ENCODE measurements at regions not wholly inside any gene's neighbourhood (a gene's known extent, or its start where the extent isn't known, plus 50 kb on each side); places are given as distances from the start of the nearest gene placed in this dataset.

GRCh38 chr22:34476762-34477161, 556.5 kb upstream of the LARGE1 start:
- DNase-seq: no peak
- Mint-ChIP-seq H3K36me3 (no peaks in the 10 kb centered on the region), H3K27ac (no peak overlapping the region), H3K4me3 (no peak overlapping the region), H3K9me3 (peaks cover 2 to 16% (median 8%) of the 10 kb centered on the region in 8 donors), H3K27me3 (no peaks in the 10 kb centered on the region), H3K4me1 (no peaks in the 10 kb centered on the region)
- intact Hi-C loops (cut with micrococcal nuclease): no loop called here
- ChIA-PET POLR2A (ENCODE audit: partially characterized antibody) (interaction anchor here (0.5 kb wide), 1 partner anchor 28 kb away, joined by 3 read pairs; no protein-coding TSS in a partner anchor), CTCF (ENCODE audit: partially characterized antibody) (no interaction called here)
- Histone ChIP-seq H3K36me3 (ENCODE audit: insufficient read depth, low read length) (no peaks in the 10 kb centered on the region), H3K4me3 (ENCODE audit: low read length in 2 of 2) (no peak overlapping the region), H3K4me1 (ENCODE audit: insufficient read depth, low read length) (no peaks in the 10 kb centered on the region), H3K9me3 (ENCODE audit: control insufficient read depth in 1 of 2, low read length in 2 of 2) (no peaks in the 10 kb centered on the region), H3K27ac (ENCODE audit: low read depth, low read length) (no peak overlapping the region), H3K27me3 (ENCODE audit: insufficient read depth, low read length) (no peaks in the 10 kb centered on the region)

DNA sequence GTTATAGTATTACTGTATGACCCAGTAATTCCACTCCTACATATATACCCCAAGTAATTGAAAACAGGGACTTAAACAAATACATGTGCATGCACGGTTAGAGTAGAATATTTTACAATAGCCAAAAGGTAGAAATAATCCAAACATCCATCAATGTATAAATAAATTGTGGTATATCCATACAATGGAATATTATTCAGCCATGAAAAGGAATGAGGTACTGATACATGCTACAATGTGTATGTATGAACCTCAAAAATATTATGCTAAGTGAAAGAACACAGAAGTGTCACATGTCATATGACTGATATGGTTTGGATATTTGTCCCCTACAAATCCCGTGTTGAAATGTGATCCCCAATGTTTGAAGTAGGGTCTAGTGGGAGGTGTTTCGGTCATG, 560.8 kb upstream of the LARGE1 start:
- H3K27me3 Mint-ChIP-seq: no peaks in the 10 kb centered on the region
- H3K4me1 Mint-ChIP-seq: no peaks in the 10 kb centered on the region
- no peaks in the 10 kb centered on the region for H3K27me3 ChIP-seq (ENCODE audit: insufficient read depth, low read length)
- H3K9me3 Mint-ChIP-seq: peaks cover 0 to 15% (median 9%) of the 10 kb centered on the region in 8 donors
- no peak for DNase-seq
- no peak overlapping the region for H3K4me3 ChIP-seq (ENCODE audit: low read length in 2 of 2)
- no peaks in the 10 kb centered on the region for H3K36me3 Mint-ChIP-seq
- H3K27ac Mint-ChIP-seq: no peak overlapping the region
- H3K36me3 ChIP-seq (ENCODE audit: insufficient read depth, low read length): no peaks in the 10 kb centered on the region
- CTCF ChIA-PET (ENCODE audit: partially characterized antibody): no interaction called here
- intact Hi-C loops (cut with micrococcal nuclease): no loop called here
- no peaks in the 10 kb centered on the region for H3K4me1 ChIP-seq (ENCODE audit: insufficient read depth, low read length)
- H3K27ac ChIP-seq (ENCODE audit: low read depth, low read length): no peak overlapping the region
- H3K4me3 Mint-ChIP-seq: no peak overlapping the region
- H3K9me3 ChIP-seq (ENCODE audit: control insufficient read depth in 1 of 2, low read length in 2 of 2): no peaks in the 10 kb centered on the region
- POLR2A ChIA-PET (ENCODE audit: partially characterized antibody): no interaction called here

GRCh38 chr22:34486381-34486780, 566.1 kb upstream of the LARGE1 start:
- Histone ChIP-seq H3K36me3 (ENCODE audit: insufficient read depth, low read length) (no peaks in the 10 kb centered on the region), H3K4me3 (ENCODE audit: low read length in 2 of 2) (no peak overlapping the region), H3K9me3 (ENCODE audit: control insufficient read depth in 1 of 2, low read length in 2 of 2) (no peaks in the 10 kb centered on the region), H3K27ac (ENCODE audit: low read depth, low read length) (no peak overlapping the region), H3K4me1 (ENCODE audit: insufficient read depth, low read length) (no peaks in the 10 kb centered on the region), H3K27me3 (ENCODE audit: insufficient read depth, low read length) (no peaks in the 10 kb centered on the region)
- intact Hi-C loops (cut with micrococcal nuclease): no loop called here
- no peak overlapping the region for H3K27ac Mint-ChIP-seq
- H3K4me1 Mint-ChIP-seq: no peaks in the 10 kb centered on the region
- peaks cover 0 to 8% (median 4%) of the 10 kb centered on the region in 8 donors for H3K9me3 Mint-ChIP-seq
- no peak overlapping the region for H3K4me3 Mint-ChIP-seq
- ChIA-PET CTCF (ENCODE audit: partially characterized antibody) (no interaction called here), POLR2A (ENCODE audit: partially characterized antibody) (no interaction called here)
- no peak for DNase-seq
- H3K36me3 Mint-ChIP-seq: no peaks in the 10 kb centered on the region
- no peaks in the 10 kb centered on the region for H3K27me3 Mint-ChIP-seq

DNA sequence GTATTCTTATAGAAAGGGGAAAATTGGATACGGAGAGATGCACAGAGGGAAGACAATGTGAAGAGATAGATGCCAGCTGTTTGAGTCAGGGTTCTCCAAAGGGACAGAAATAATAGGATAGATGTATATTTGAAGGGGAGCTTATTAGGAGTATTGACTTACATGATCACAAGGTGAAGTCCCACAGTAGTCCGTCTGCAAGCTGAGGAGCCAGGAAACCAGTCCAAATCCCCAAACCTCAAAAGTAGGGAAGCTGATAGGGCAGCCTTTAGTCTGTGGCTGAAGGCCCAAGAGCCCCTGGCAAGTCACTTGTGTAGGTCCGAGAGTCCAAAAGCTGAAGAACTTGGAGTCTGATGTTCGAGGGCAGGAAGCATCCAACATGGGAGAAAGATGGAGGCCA, 569.6 kb upstream of the LARGE1 start:
- H3K27me3 Mint-ChIP-seq: no peaks in the 10 kb centered on the region
- no peak overlapping the region for H3K27ac ChIP-seq (ENCODE audit: low read depth, low read length)
- H3K27ac Mint-ChIP-seq: no peak overlapping the region
- no peaks in the 10 kb centered on the region for H3K9me3 ChIP-seq (ENCODE audit: control insufficient read depth in 1 of 2, low read length in 2 of 2)
- DNase-seq: no peak
- ChIA-PET CTCF (ENCODE audit: partially characterized antibody) (no interaction called here), POLR2A (ENCODE audit: partially characterized antibody) (no interaction called here)
- H3K9me3 Mint-ChIP-seq: peaks cover 0 to 8% (median 1%) of the 10 kb centered on the region in 8 donors
- no peak overlapping the region for H3K4me3 Mint-ChIP-seq
- intact Hi-C loops (cut with micrococcal nuclease): no loop called here
- H3K4me3 ChIP-seq (ENCODE audit: low read length in 2 of 2): no peak overlapping the region
- H3K36me3 ChIP-seq (ENCODE audit: insufficient read depth, low read length): no peaks in the 10 kb centered on the region
- H3K4me1 ChIP-seq (ENCODE audit: insufficient read depth, low read length): no peaks in the 10 kb centered on the region
- no peaks in the 10 kb centered on the region for H3K4me1 Mint-ChIP-seq
- H3K36me3 Mint-ChIP-seq: no peaks in the 10 kb centered on the region
- no peaks in the 10 kb centered on the region for H3K27me3 ChIP-seq (ENCODE audit: insufficient read depth, low read length)

GRCh38 chr22:34490886-34491285, 570.6 kb upstream of the LARGE1 start:
- Histone ChIP-seq H3K4me1 (ENCODE audit: insufficient read depth, low read length) (no peaks in the 10 kb centered on the region), H3K36me3 (ENCODE audit: insufficient read depth, low read length) (no peaks in the 10 kb centered on the region), H3K9me3 (ENCODE audit: control insufficient read depth in 1 of 2, low read length in 2 of 2) (no peaks in the 10 kb centered on the region), H3K4me3 (ENCODE audit: low read length in 2 of 2) (no peak overlapping the region), H3K27me3 (ENCODE audit: insufficient read depth, low read length) (no peaks in the 10 kb centered on the region), H3K27ac (ENCODE audit: low read depth, low read length) (no peak overlapping the region)
- no peak for DNase-seq
- no peaks in the 10 kb centered on the region for H3K4me1 Mint-ChIP-seq
- no peaks in the 10 kb centered on the region for H3K27me3 Mint-ChIP-seq
- intact Hi-C loops (cut with micrococcal nuclease): no loop called here
- no peaks in the 10 kb centered on the region for H3K36me3 Mint-ChIP-seq
- POLR2A ChIA-PET (ENCODE audit: partially characterized antibody): no interaction called here
- H3K27ac Mint-ChIP-seq: no peak overlapping the region
- CTCF ChIA-PET (ENCODE audit: partially characterized antibody): no interaction called here
- H3K4me3 Mint-ChIP-seq: no peak overlapping the region
- peaks cover 0 to 8% (median 1%) of the 10 kb centered on the region in 8 donors for H3K9me3 Mint-ChIP-seq

DNA sequence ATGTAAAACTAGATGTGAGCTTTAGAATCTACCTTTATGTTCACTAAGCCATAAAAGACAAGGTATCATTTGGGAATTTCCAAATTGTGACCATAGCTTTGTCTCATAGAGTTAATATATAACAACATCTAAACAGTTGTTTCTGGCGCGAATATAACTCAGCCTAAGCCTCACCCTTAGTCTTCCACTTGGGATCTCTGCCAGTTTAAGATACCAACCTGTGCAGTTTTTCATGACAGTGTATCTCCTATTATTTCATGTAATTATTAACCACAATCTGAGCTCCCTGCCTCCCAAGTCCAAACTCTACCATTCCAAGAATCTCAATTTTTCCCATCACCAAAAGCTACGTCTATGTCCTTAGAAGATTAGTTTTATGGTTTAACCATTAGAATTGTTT, 572.5 kb upstream of the ISX start:
- Mint-ChIP-seq H3K27me3 (no peaks in the 10 kb centered on the region), H3K4me1 (no peaks in the 10 kb centered on the region), H3K4me3 (no peak overlapping the region), H3K36me3 (no peaks in the 10 kb centered on the region), H3K9me3 (peaks cover 0 to 8% (median 1%) of the 10 kb centered on the region in 8 donors), H3K27ac (no peak overlapping the region)
- intact Hi-C loops (cut with micrococcal nuclease): no loop called here
- H3K4me1 ChIP-seq (ENCODE audit: insufficient read depth, low read length): no peaks in the 10 kb centered on the region
- H3K27me3 ChIP-seq (ENCODE audit: insufficient read depth, low read length): no peaks in the 10 kb centered on the region
- no peak overlapping the region for H3K27ac ChIP-seq (ENCODE audit: low read depth, low read length)
- H3K4me3 ChIP-seq (ENCODE audit: low read length in 2 of 2): no peak overlapping the region
- DNase-seq: no peak
- no peaks in the 10 kb centered on the region for H3K9me3 ChIP-seq (ENCODE audit: control insufficient read depth in 1 of 2, low read length in 2 of 2)
- ChIA-PET POLR2A (ENCODE audit: partially characterized antibody) (no interaction called here), CTCF (ENCODE audit: partially characterized antibody) (no interaction called here)
- H3K36me3 ChIP-seq (ENCODE audit: insufficient read depth, low read length): no peaks in the 10 kb centered on the region

GRCh38 chr22:34501366-34501965, 564.5 kb upstream of the ISX start:
- H3K4me1 ChIP-seq (ENCODE audit: insufficient read depth, low read length): no peaks in the 10 kb centered on the region
- Mint-ChIP-seq H3K4me3 (no peak overlapping the region), H3K9me3 (peaks cover 0 to 8% (median 2%) of the 10 kb centered on the region in 8 donors), H3K27me3 (peaks cover 0 to 3% of the 10 kb centered on the region in 2 donors), H3K27ac (no peak overlapping the region), H3K4me1 (no peaks in the 10 kb centered on the region), H3K36me3 (no peaks in the 10 kb centered on the region)
- no peaks in the 10 kb centered on the region for H3K9me3 ChIP-seq (ENCODE audit: control insufficient read depth in 1 of 2, low read length in 2 of 2)
- no peak overlapping the region for H3K4me3 ChIP-seq (ENCODE audit: low read length in 2 of 2)
- no peaks in the 10 kb centered on the region for H3K27me3 ChIP-seq (ENCODE audit: insufficient read depth, low read length)
- intact Hi-C loops (cut with micrococcal nuclease): no loop called here
- ChIA-PET CTCF (ENCODE audit: partially characterized antibody) (no interaction called here), POLR2A (ENCODE audit: partially characterized antibody) (no interaction called here)
- H3K27ac ChIP-seq (ENCODE audit: low read depth, low read length): no peak overlapping the region
- no peak for DNase-seq
- no peaks in the 10 kb centered on the region for H3K36me3 ChIP-seq (ENCODE audit: insufficient read depth, low read length)

- Histone ChIP-seq H3K27ac (ENCODE audit: low read depth, low read length) (no peak overlapping the region), H3K9me3 (ENCODE audit: control insufficient read depth in 1 of 2, low read length in 2 of 2) (no peaks in the 10 kb centered on the region), H3K36me3 (ENCODE audit: insufficient read depth, low read length) (no peaks in the 10 kb centered on the region), H3K27me3 (ENCODE audit: insufficient read depth, low read length) (no peaks in the 10 kb centered on the region), H3K4me1 (ENCODE audit: insufficient read depth, low read length) (no peaks in the 10 kb centered on the region), H3K4me3 (ENCODE audit: low read length in 2 of 2) (no peak overlapping the region)
- no peak for DNase-seq
- Mint-ChIP-seq H3K4me3 (no peak overlapping the region), H3K9me3 (peaks cover 0 to 8% (median 3%) of the 10 kb centered on the region in 8 donors), H3K27ac (no peak overlapping the region), H3K27me3 (peaks cover 0 to 3% of the 10 kb centered on the region in 2 donors), H3K4me1 (no peaks in the 10 kb centered on the region), H3K36me3 (no peaks in the 10 kb centered on the region)
- intact Hi-C loops (cut with micrococcal nuclease): no loop called here
- ChIA-PET CTCF (ENCODE audit: partially characterized antibody) (no interaction called here), POLR2A (ENCODE audit: partially characterized antibody) (no interaction called here)
Measured at GRCh38 chr22:34502821-34503220, 563.1 kb upstream of the ISX start.

All from CD4-positive, alpha-beta memory T cell (primary cell).